Activated naive CD4-positive, alpha-beta T cell treated with anti-CD3 and anti-CD28 coated beads, Interleukin-2, amount 50 U/mL, for 24 hours (primary cell): ENCODE measurements at regions not wholly inside any gene's neighbourhood (a gene's known extent, or its start where the extent isn't known, plus 50 kb on each side); places are given as distances from the start of the nearest gene placed in this dataset.
"Not testable (repeated sequence)": the region's sequence is repeated elsewhere in the genome, so short reads cannot be mapped to it uniquely, and the experiment has no call there.

ENCODE experiments used
- H3K27ac Mint-ChIP-seq: one replicate; pipeline ENCODE4 v1.8.0; 2021; ENCODE audit warnings: mild to moderate bottlenecking, mixed read lengths
- H3K27me3 Mint-ChIP-seq: one replicate; pipeline ENCODE4 v1.8.0; 2021; ENCODE audit warnings: mixed read lengths
- H3K36me3 Mint-ChIP-seq: one replicate; pipeline ENCODE4 v1.8.0; 2021; ENCODE audit warnings: mixed read lengths
- H3K4me1 Mint-ChIP-seq: one replicate; pipeline ENCODE4 v1.8.0; 2021; ENCODE audit warnings: mixed read lengths
- H3K4me3 Mint-ChIP-seq: one replicate; pipeline ENCODE4 v1.8.0; 2021; ENCODE audit warnings: mild to moderate bottlenecking, mixed read lengths
- H3K9me3 Mint-ChIP-seq: one replicate; pipeline ENCODE4 v1.8.0; 2021; ENCODE audit warnings: mixed read lengths

DNA sequence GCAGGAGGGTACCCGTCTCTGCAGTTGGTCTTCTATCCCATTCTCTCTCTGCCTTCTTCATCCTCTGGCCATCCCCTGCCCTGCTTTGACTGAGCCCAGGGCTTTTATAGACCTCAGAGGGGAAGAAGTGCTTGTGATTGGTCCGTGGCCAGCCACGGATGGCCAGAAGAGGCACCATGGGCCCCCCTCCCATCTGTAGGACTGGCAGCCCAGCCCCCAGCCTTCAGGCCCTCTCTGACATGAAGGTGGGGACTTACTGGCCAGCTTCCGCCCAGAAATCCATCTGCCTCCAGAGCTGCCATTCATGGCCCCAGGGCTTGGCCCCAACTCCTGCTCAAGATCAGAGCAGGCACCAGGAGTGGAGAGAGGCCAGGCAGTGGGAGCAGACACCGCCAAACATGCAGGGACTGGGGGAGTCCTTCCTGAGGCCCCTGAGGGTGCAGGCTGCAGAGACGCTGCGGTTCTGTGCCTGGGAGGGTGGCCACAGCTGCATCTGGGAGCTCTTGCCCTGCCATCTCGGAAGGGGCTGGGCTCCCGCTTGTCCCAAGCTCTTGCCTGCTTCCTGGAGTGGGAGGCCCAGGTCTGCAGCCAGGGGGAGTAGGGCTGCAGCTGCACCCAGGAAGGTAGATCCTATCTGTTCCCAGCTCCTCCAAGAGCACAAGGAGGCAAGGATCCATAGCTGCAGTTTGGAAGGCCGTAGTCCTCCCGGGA is 698.6 kb upstream of the B3GALT2 start:
- H3K4me1 Mint-ChIP-seq = no peaks in the 10 kb centered on the region
- no peak overlapping the region for H3K4me3 Mint-ChIP-seq
- peaks cover 3% of the 10 kb centered on the region for H3K36me3 Mint-ChIP-seq
- peaks cover 7% of the 10 kb centered on the region for H3K9me3 Mint-ChIP-seq
- H3K27me3 Mint-ChIP-seq = no peaks in the 10 kb centered on the region
- no peak overlapping the region for H3K27ac Mint-ChIP-seq

- H3K4me3 Mint-ChIP-seq, H3K4me1 Mint-ChIP-seq, H3K9me3 Mint-ChIP-seq, H3K27ac Mint-ChIP-seq, H3K27me3 Mint-ChIP-seq, H3K36me3 Mint-ChIP-seq: not testable (repeated sequence)
Observed at GRCh38 chr1:193877920-193878319, 691.5 kb upstream of the B3GALT2 start.

DNA sequence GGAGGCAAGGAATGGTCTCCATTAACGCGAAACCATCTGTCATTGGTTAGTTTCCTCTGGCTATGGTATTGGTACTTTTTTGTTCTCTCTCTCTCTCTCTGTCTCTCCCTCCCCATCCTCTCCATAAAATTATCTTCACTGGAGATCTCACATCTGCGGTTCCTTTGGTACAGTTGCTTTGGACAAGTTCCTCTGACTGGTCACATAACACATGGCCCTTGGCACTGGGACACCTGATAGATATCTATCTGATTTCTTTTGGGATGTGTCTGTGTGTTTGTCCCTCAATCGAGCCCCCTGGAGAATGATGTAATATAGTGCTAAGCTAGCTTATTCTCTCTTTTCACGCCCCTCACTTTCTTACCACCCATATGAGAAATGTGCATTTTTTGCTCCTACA is 682.0 kb upstream of the B3GALT2 start:
- Mint-ChIP-seq H3K27me3 (no peaks in the 10 kb centered on the region), H3K4me1 (peaks cover 5% of the 10 kb centered on the region), H3K9me3 (peaks cover 18% of the 10 kb centered on the region), H3K36me3 (peaks cover 2% of the 10 kb centered on the region), H3K27ac (no peak overlapping the region), H3K4me3 (no peak overlapping the region)

GRCh38 chr1:193856261-193856660 is 669.8 kb upstream of the B3GALT2 start:
- H3K9me3 Mint-ChIP-seq = no peaks in the 10 kb centered on the region
- H3K4me3 Mint-ChIP-seq = no peak overlapping the region
- no peaks in the 10 kb centered on the region for H3K4me1 Mint-ChIP-seq
- no peak overlapping the region for H3K27ac Mint-ChIP-seq
- H3K27me3 Mint-ChIP-seq = no peaks in the 10 kb centered on the region
- peaks cover 2% of the 10 kb centered on the region for H3K36me3 Mint-ChIP-seq

GRCh38 chr1:193850745-193851144 is 664.3 kb upstream of the B3GALT2 start:
- peaks cover 2% of the 10 kb centered on the region for H3K36me3 Mint-ChIP-seq
- H3K9me3 Mint-ChIP-seq = no peaks in the 10 kb centered on the region
- H3K27me3 Mint-ChIP-seq = no peaks in the 10 kb centered on the region
- H3K4me3 Mint-ChIP-seq = no peak overlapping the region
- H3K27ac Mint-ChIP-seq = no peak overlapping the region
- H3K4me1 Mint-ChIP-seq = no peaks in the 10 kb centered on the region

DNA sequence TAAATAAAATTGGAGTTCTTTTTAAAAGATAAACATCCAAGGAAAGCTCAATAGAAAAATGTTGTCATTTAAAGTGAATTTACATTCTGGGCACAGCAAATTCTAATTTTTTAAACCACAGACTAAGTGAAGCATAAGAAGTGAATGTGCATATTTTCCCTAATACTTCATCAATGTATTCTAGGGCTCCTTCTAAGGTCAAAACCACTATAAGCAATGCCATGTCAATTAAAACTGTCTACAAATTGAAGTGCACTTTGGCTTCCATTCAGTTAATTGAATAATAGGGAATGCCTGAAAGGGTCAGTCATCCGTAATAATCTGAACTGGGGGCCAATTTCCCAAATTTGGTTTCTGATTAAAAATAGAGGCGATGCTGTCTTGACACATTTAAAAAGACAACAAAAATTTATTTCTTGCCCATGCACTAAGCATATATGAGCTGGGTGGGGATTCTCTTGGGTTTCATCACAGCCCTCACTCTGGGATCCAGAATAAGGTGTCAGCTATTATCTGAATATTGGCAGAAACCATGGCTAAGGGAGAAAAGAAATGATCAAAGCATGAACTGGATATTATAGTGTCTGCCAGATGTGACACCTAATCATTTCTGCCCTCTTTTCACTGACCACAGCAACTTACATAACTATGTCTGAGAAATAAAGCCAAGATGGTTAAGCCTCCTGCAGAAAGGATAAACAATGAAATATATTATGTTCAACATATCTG is 660.6 kb upstream of the B3GALT2 start:
- Mint-ChIP-seq H3K36me3 (no peaks in the 10 kb centered on the region), H3K4me3 (no peak overlapping the region), H3K27ac (no peak overlapping the region), H3K4me1 (no peaks in the 10 kb centered on the region), H3K9me3 (peaks cover 7% of the 10 kb centered on the region), H3K27me3 (no peaks in the 10 kb centered on the region)

- Mint-ChIP-seq H3K27me3 (no peaks in the 10 kb centered on the region), H3K36me3 (no peaks in the 10 kb centered on the region), H3K4me1 (no peaks in the 10 kb centered on the region), H3K4me3 (no peak overlapping the region), H3K9me3 (peaks cover 7% of the 10 kb centered on the region), H3K27ac (no peak overlapping the region)
Observed at GRCh38 chr1:193846411-193846810, 660.0 kb upstream of the B3GALT2 start.

- no peaks in the 10 kb centered on the region for H3K4me1 Mint-ChIP-seq
- H3K36me3 Mint-ChIP-seq = no peaks in the 10 kb centered on the region
- H3K9me3 Mint-ChIP-seq = peaks cover 7% of the 10 kb centered on the region
- no peak overlapping the region for H3K27ac Mint-ChIP-seq
- no peak overlapping the region for H3K4me3 Mint-ChIP-seq
- no peaks in the 10 kb centered on the region for H3K27me3 Mint-ChIP-seq
Observed at GRCh38 chr1:193841857-193842256, 655.4 kb upstream of the B3GALT2 start.

GRCh38 chr1:193831465-193831864 is 645.1 kb upstream of the B3GALT2 start:
- no peak overlapping the region for H3K4me3 Mint-ChIP-seq
- peaks cover 25% of the 10 kb centered on the region for H3K9me3 Mint-ChIP-seq
- peaks cover 9% of the 10 kb centered on the region for H3K36me3 Mint-ChIP-seq
- no peaks in the 10 kb centered on the region for H3K27me3 Mint-ChIP-seq
- H3K27ac Mint-ChIP-seq = no peak overlapping the region
- H3K4me1 Mint-ChIP-seq = no peaks in the 10 kb centered on the region

GRCh38 chr1:193827516-193827915 is 641.1 kb upstream of the B3GALT2 start:
- no peak overlapping the region for H3K27ac Mint-ChIP-seq
- H3K27me3 Mint-ChIP-seq = no peaks in the 10 kb centered on the region
- H3K4me3 Mint-ChIP-seq = no peak overlapping the region
- H3K9me3 Mint-ChIP-seq = peaks cover 16% of the 10 kb centered on the region
- no peaks in the 10 kb centered on the region for H3K4me1 Mint-ChIP-seq
- H3K36me3 Mint-ChIP-seq = peaks cover 7% of the 10 kb centered on the region

DNA sequence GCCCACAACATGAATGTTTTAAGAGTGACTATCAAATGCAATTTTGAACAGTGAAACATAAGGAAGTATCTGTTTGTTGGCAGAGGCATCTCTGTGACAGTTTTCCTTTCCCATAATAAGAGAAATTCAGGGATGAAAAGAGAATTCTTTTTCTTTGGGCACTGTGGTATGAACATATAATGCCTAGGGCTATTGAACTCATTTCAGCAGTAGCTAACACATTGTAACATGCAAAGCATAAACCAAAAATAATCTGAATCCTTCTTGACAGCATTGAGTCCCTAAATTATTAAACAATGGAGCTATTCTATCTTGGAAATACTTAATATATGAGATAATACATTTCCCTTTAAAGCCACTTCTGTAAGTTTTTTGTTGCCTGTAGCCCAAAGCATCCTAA is 633.0 kb upstream of the B3GALT2 start:
- H3K4me1 Mint-ChIP-seq = no peaks in the 10 kb centered on the region
- H3K4me3 Mint-ChIP-seq = no peak overlapping the region
- no peaks in the 10 kb centered on the region for H3K27me3 Mint-ChIP-seq
- peaks cover under 1% of the 10 kb centered on the region for H3K9me3 Mint-ChIP-seq
- peaks cover 2% of the 10 kb centered on the region for H3K36me3 Mint-ChIP-seq
- no peak overlapping the region for H3K27ac Mint-ChIP-seq

- Mint-ChIP-seq H3K27me3 (no peaks in the 10 kb centered on the region), H3K4me1 (peaks cover 5% of the 10 kb centered on the region), H3K36me3 (peaks cover 1% of the 10 kb centered on the region), H3K27ac (no peak overlapping the region), H3K4me3 (no peak overlapping the region), H3K9me3 (no peaks in the 10 kb centered on the region)
Observed at GRCh38 chr1:193807208-193807607, 620.8 kb upstream of the B3GALT2 start.

- H3K27me3 Mint-ChIP-seq = no peaks in the 10 kb centered on the region
- no peak overlapping the region for H3K27ac Mint-ChIP-seq
- no peak overlapping the region for H3K4me3 Mint-ChIP-seq
- no peaks in the 10 kb centered on the region for H3K9me3 Mint-ChIP-seq
- peaks cover 5% of the 10 kb centered on the region for H3K4me1 Mint-ChIP-seq
- H3K36me3 Mint-ChIP-seq = peaks cover 1% of the 10 kb centered on the region
Observed at GRCh38 chr1:193806079-193807048, 620.0 kb upstream of the B3GALT2 start.

DNA sequence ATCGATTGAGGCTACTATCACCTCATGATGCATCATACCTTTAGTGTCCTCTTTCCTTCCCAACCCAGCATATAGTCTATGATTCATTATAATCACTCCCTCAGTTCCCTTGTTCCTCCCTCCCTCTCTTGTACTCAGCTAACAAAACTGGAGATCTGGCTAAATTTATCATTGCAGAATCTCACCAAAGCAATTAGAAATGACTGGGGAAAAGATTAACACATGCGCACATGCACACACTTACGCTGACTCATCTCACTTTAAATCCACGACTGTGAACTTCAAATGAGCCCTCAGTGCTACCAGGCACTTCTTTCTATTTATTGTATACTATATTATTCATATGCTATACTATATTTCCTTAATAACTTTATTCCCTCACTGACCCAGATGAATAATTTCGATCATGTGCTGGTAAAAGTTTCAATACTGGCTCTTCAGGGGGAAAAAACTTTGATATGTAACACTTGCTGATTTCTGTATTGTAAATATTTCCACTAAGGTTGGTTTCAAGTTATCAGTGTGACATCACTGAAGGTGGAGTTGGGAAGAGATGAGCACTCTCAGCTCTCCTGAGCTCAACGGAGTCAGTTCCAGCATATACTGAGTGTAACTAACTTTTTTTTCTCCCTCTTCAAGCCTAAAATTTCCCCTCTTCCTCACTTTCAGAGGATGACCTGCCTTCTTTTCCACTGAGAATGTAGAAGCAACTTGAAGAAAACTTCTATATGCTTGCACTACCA is 613.7 kb upstream of the B3GALT2 start:
- Mint-ChIP-seq H3K4me3 (no peak overlapping the region), H3K36me3 (peaks cover 1% of the 10 kb centered on the region), H3K27me3 (no peaks in the 10 kb centered on the region), H3K27ac (peak overlapping the region; percentile 77), H3K9me3 (no peaks in the 10 kb centered on the region), H3K4me1 (peaks cover 4% of the 10 kb centered on the region)

DNA sequence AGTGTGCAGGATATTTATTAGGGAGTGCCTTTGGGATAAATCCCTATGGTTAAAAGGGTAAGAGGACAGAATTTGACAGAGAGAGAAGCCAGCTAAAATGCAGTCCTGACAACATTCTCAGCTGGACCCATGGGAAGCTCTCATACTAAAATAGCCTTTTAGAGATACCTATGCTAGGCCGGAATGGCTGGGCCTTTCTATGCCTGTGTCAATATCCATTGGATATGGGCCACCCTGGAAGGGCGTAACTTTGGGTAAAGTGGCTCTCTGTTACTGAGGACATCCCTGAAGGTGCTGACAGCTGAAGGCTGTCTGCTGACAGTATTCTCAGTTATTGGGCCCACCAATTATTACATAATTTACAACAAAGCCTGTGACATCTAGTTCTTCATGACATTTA is 613.0 kb upstream of the B3GALT2 start:
- Mint-ChIP-seq H3K4me1 (peaks cover 4% of the 10 kb centered on the region), H3K27me3 (no peaks in the 10 kb centered on the region), H3K4me3 (no peak overlapping the region), H3K36me3 (peaks cover 1% of the 10 kb centered on the region), H3K27ac (no peak overlapping the region), H3K9me3 (no peaks in the 10 kb centered on the region)
